GM13977 (cell line): ENCODE measurements at regions not wholly inside any gene's neighbourhood (a gene's known extent, or its start where the extent isn't known, plus 50 kb on each side); places are given as distances from the start of the nearest gene placed in this dataset.

Experiments
- DNase-seq: peaks from one replicate; pipeline ENCODE4 v3.0.0; 2012; ENCODE audit warnings: low spot score
- CTCF ChIP-seq: IDR thresholded peaks from 2 replicates; pipeline ENCODE4 v1.5.1; 2012; ENCODE audit warnings: mild to moderate bottlenecking, control low read depth; ENCODE audit not compliant: insufficient read depth; ENCODE audit errors: extremely low read depth, missing control alignments
- in situ Hi-C: fragments of 300-500 bp; cut with MboI; formaldehyde crosslinking; loops from one replicate; pipeline ENCODE4 v1.12.0; 2022; ENCODE audit warnings: low sequenced_read_pairs, low pct_unique_long_range_greater_than_20kb, mixed read lengths, inconsistent platforms; ENCODE audit not compliant: unreplicated experiment

DNA sequence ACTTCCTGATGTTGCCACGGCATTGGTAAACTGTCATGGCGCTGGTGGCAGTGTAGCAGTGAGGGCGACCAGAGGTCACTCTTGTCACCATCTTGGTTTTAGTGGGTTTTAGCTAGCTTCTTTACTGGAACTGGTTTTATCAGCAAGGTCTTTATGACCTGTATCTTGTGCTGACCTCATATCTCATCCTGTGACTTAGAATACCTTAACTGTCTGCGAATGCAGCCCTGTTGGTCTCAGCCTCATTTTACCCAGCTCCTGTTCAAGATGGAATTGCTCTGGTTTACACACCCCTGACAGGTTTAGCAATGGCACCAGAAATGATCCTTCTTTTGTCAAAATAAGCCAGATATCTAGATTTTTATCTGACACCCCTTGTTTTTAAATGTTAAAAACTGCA, 85.3 kb downstream of the ARL4A start:
- in situ Hi-C loops, result no loop called here
- no peak for TF ChIP-seq CTCF
- no peak for DNase-seq

DNA sequence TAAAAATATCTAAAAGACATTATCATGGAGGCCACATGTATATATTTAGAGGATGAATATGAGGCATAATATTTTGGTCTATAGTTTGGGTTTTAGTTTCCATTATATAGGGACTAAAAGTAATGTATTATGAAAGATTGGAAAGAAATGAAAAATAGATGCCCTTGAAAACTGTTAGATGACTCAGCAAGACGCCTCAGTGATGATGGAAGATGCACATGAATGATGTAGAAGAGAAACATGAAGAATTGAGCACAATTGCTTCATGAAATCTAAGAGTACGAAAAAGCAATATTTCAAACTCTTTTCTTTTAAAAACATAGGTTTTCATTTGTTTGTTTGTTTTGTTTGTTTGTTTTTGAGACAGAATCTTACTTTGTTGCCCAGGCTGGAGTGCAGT, 89.8 kb downstream of the ARL4A start:
- no peak for DNase-seq
- in situ Hi-C loops, result no loop called here
- TF ChIP-seq CTCF, result no peak

- in situ Hi-C loops, result no loop called here
- TF ChIP-seq CTCF, result no peak
- no peak for DNase-seq
Measured at GRCh38 chr7:12779947-12780346, 92.5 kb downstream of the ARL4A start.

- no peak for TF ChIP-seq CTCF
- DNase-seq, result no peak
- in situ Hi-C loops, result no loop called here
Measured at GRCh38 chr7:12783421-12784095, 96.1 kb downstream of the ARL4A start.

GRCh38 chr7:12785473-12785872, 98.0 kb downstream of the ARL4A start:
- no peak for TF ChIP-seq CTCF
- in situ Hi-C loops, result no loop called here
- DNase-seq, result no peak

- DNase-seq, result no peak
- in situ Hi-C loops, result no loop called here
- TF ChIP-seq CTCF, result no peak
Measured at GRCh38 chr7:12786494-12786893, 99.1 kb downstream of the ARL4A start.
